ENCODE measurements at regions not wholly inside any gene's neighbourhood (a gene's known extent, or its start where the extent isn't known, plus 50 kb on each side); places are given as distances from the start of the nearest gene placed in this dataset.

GRCh38 chr1:11594625-11595024 lies 59.6 kb downstream of the FBXO2 start:
- Histone ChIP-seq H3K36me3 (ENCODE audit: insufficient read depth, low read length) (no peaks in the 10 kb centered on the region), H3K79me2 (replicated peaks; ENCODE audit: insufficient read depth, low read length) (no peaks in the 10 kb centered on the region), H3K9me3 (ENCODE audit: low read length) (no peaks in the 10 kb centered on the region), H3K4me2 (ENCODE audit: low read length) (no peak overlapping the region), H3K9ac (ENCODE audit: low read length) (no peak overlapping the region), H3K27me3 (ENCODE audit: insufficient read depth, low read depth, low read length) (no peaks in the 10 kb centered on the region), H3F3A (ENCODE audit: insufficient read depth, low read length, poor library complexity, severe bottlenecking) (no peaks in the 10 kb centered on the region), H3K27ac (ENCODE audit: low read length) (no peak overlapping the region), H3K9me2 (ENCODE audit: insufficient read depth, low read length) (no peaks in the 10 kb centered on the region), H4K20me1 (ENCODE audit: insufficient read depth) (no peaks in the 10 kb centered on the region), H2AFZ (ENCODE audit: low read depth, low read length) (no peak overlapping the region), H3K4me3 (ENCODE audit: low read length) (no peak overlapping the region)
- TF ChIP-seq RAD21 (conservative IDR thresholded peaks at IDR 0.05) (no peak), EZH2 (IDR thresholded peaks at IDR 0.05; ENCODE audit: borderline replicate concordance, insufficient read depth, low read length, poor library complexity, severe bottlenecking) (no peak), TAF1 (IDR thresholded peaks at IDR 0.05; ENCODE audit: low read depth) (no peak), POLR2AphosphoS5 (IDR thresholded peaks at IDR 0.05) (no peak), SMC3 (conservative IDR thresholded peaks at IDR 0.05; ENCODE audit: poor library complexity) (no peak), CTCF (IDR thresholded peaks at IDR 0.05; ENCODE audit: poor library complexity, severe bottlenecking) (no peak), REST (IDR thresholded peaks at IDR 0.05; ENCODE audit: borderline replicate concordance) (no peak), MXI1 (conservative IDR thresholded peaks at IDR 0.05; ENCODE audit: poor library complexity, severe bottlenecking) (no peak), EP300 (conservative IDR thresholded peaks at IDR 0.05; ENCODE audit: poor library complexity, severe bottlenecking) (no peak)

DNA sequence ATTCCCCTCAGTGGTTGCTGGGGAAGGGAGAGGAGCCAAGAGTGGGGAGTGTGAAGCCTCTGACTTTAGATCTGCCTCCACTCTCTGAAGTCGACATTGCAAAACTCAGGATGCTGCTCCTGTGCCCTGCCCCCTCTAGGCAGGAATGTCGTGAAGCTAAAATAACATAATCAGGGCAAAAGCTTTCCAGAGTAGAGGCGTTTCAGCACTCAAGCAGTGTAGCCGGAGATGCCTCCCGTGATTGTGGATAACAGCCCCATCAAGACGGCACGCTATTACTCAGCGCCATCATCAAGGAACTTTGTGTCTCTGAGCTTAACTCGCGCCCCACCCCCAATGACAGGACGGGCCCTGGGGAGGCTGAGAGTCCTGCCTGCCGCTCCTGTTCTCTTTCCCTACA lies 60.0 kb downstream of the FBXO2 start:
- Histone ChIP-seq H2AFZ (ENCODE audit: low read depth, low read length) (no peak overlapping the region), H3K9me2 (ENCODE audit: insufficient read depth, low read length) (no peaks in the 10 kb centered on the region), H3K9me3 (ENCODE audit: low read length) (no peaks in the 10 kb centered on the region), H3F3A (ENCODE audit: insufficient read depth, low read length, poor library complexity, severe bottlenecking) (no peaks in the 10 kb centered on the region), H3K36me3 (ENCODE audit: insufficient read depth, low read length) (no peaks in the 10 kb centered on the region), H3K27me3 (ENCODE audit: insufficient read depth, low read depth, low read length) (no peaks in the 10 kb centered on the region), H4K20me1 (ENCODE audit: insufficient read depth) (no peaks in the 10 kb centered on the region), H3K79me2 (replicated peaks; ENCODE audit: insufficient read depth, low read length) (no peaks in the 10 kb centered on the region), H3K4me3 (ENCODE audit: low read length) (no peak overlapping the region), H3K4me2 (ENCODE audit: low read length) (no peak overlapping the region), H3K9ac (ENCODE audit: low read length) (no peak overlapping the region), H3K27ac (ENCODE audit: low read length) (no peak overlapping the region)
- no peak for TF ChIP-seq RAD21 (conservative IDR thresholded peaks at IDR 0.05)
- TF ChIP-seq MXI1 (conservative IDR thresholded peaks at IDR 0.05; ENCODE audit: poor library complexity, severe bottlenecking): no peak
- no peak for TF ChIP-seq REST (IDR thresholded peaks at IDR 0.05; ENCODE audit: borderline replicate concordance)
- TF ChIP-seq POLR2AphosphoS5 (IDR thresholded peaks at IDR 0.05): no peak
- no peak for TF ChIP-seq SMC3 (conservative IDR thresholded peaks at IDR 0.05; ENCODE audit: poor library complexity)
- TF ChIP-seq CTCF (IDR thresholded peaks at IDR 0.05; ENCODE audit: poor library complexity, severe bottlenecking): peak; percentile 22
